Neural progenitor cell (in vitro differentiated cells): ENCODE measurements at regions not wholly inside any gene's neighbourhood (a gene's known extent, or its start where the extent isn't known, plus 50 kb on each side); places are given as distances from the start of the nearest gene placed in this dataset.
"Not testable (repeated sequence)": the region's sequence is repeated elsewhere in the genome, so short reads cannot be mapped to it uniquely, and the experiment has no call there.

Experiments used
- DNase-seq: peaks from one replicate; pipeline ENCODE4 v3.0.0-alpha.2; 2016; ENCODE audit warnings: low spot score
- H2AFZ ChIP-seq: fragments of 200-600 bp; sonication (generic); replicated peaks from 2 replicates; pipeline ENCODE4 v1.6.1; 2016; ENCODE audit warnings: antibody characterized with exemption
- H3F3A ChIP-seq: fragments of 200-600 bp; sonication (generic); 2 replicates; pipeline ENCODE4 v1.6.1; 2016; ENCODE audit warnings: antibody characterized with exemption, low read depth
- H3K27ac ChIP-seq: fragments of 200-600 bp; sonication (generic); 2 replicates; pipeline ENCODE4 v1.5.1; 2016; ENCODE audit warnings: mild to moderate bottlenecking
- H3K27me3 ChIP-seq: fragments of 200-600 bp; sonication (generic); 2 replicates; pipeline ENCODE4 v1.6.1; 2016; ENCODE audit warnings: mild to moderate bottlenecking, moderate library complexity
- H3K36me3 ChIP-seq: fragments of 200-600 bp; sonication (generic); 2 replicates; pipeline ENCODE4 v1.5.1; 2016
- H3K4me1 ChIP-seq: fragments of 200-600 bp; sonication (generic); 2 replicates; pipeline ENCODE4 v1.6.1; 2016; ENCODE audit warnings: mixed run types
- H3K4me2 ChIP-seq: fragments of 200-600 bp; sonication (generic); 2 replicates; pipeline ENCODE4 v1.6.1; 2016
- H3K4me3 ChIP-seq: fragments of 200-600 bp; sonication (generic); 2 replicates; pipeline ENCODE4 v1.5.1; 2016
- H3K79me2 ChIP-seq: fragments of 200-600 bp; sonication (generic); 2 replicates; pipeline ENCODE4 v1.6.1; 2016; ENCODE audit warnings: low read depth
- H3K9ac ChIP-seq: fragments of 200-600 bp; sonication (generic); 2 replicates; pipeline ENCODE4 v1.6.1; 2016
- H3K9me3 ChIP-seq: fragments of 200-600 bp; sonication (generic); 2 replicates; pipeline ENCODE4 v1.5.1; 2016; ENCODE audit warnings: low read depth
- H4K20me1 ChIP-seq: fragments of 200-600 bp; sonication (generic); 2 replicates; pipeline ENCODE4 v1.6.1; 2016; ENCODE audit warnings: low read depth
- H3K27ac Mint-ChIP-seq: 3 replicates; pipeline ENCODE4 v1.8.0; 2021; ENCODE audit warnings: mixed read lengths
- H3K27me3 Mint-ChIP-seq: 2 replicates; pipeline ENCODE4 v1.8.0; 2022; ENCODE audit warnings: low read depth, mild to moderate bottlenecking, inconsistent platforms, moderate library complexity, mixed read lengths; ENCODE audit not compliant: insufficient read depth
- H3K36me3 Mint-ChIP-seq: 3 replicates; pipeline ENCODE4 v1.8.0; 2021; ENCODE audit warnings: mixed read lengths
- H3K4me1 Mint-ChIP-seq: 3 replicates; pipeline ENCODE4 v1.8.0; 2021; ENCODE audit warnings: mixed read lengths
- H3K4me3 Mint-ChIP-seq: 3 replicates; pipeline ENCODE4 v1.8.0; 2021; ENCODE audit warnings: mild to moderate bottlenecking, moderate library complexity, mixed read lengths
- H3K9me3 Mint-ChIP-seq: 3 replicates; pipeline ENCODE4 v1.8.0; 2020; ENCODE audit warnings: mixed read lengths
- CTCF ChIP-seq: fragments of 200-600 bp; sonication (generic); IDR thresholded peaks from 2 replicates; pipeline ENCODE4 v1.5.1; 2017; ENCODE audit warnings: antibody characterized with exemption, mild to moderate bottlenecking
- EZH2 ChIP-seq: fragments of 200-600 bp; sonication (generic); IDR thresholded peaks from 2 replicates; pipeline ENCODE4 v1.6.1; 2017; ENCODE audit warnings: antibody characterized with exemption, mild to moderate bottlenecking, moderate library complexity
- EZH2phosphoT487 ChIP-seq: fragments of 200-600 bp; sonication (generic); IDR thresholded peaks from 2 replicates; pipeline ENCODE4 v1.6.1; 2017; ENCODE audit warnings: antibody characterized with exemption

- no peaks in the 10 kb centered on the region for H3K27me3 ChIP-seq
- no peak for DNase-seq
- no peak overlapping the region for H3K27ac ChIP-seq
- H3K4me3 ChIP-seq = no peak overlapping the region
- no peaks in the 10 kb centered on the region for H3K4me1 Mint-ChIP-seq
- TF ChIP-seq CTCF = no peak
- TF ChIP-seq EZH2phosphoT487 = no peak
- no peak for TF ChIP-seq EZH2
- no peaks in the 10 kb centered on the region for H4K20me1 ChIP-seq
- H3K4me2 ChIP-seq = no peak overlapping the region
- H3K27ac Mint-ChIP-seq = no peak overlapping the region
- no peaks in the 10 kb centered on the region for H3K36me3 ChIP-seq
- no peak overlapping the region for H3K9ac ChIP-seq
- H3F3A ChIP-seq = no peaks in the 10 kb centered on the region
- no peaks in the 10 kb centered on the region for H3K9me3 Mint-ChIP-seq
- no peaks in the 10 kb centered on the region for H3K9me3 ChIP-seq
- no peaks in the 10 kb centered on the region for H3K36me3 Mint-ChIP-seq
- peaks cover 4% of the 10 kb centered on the region for H3K27me3 Mint-ChIP-seq
- no peaks in the 10 kb centered on the region for H3K4me1 ChIP-seq
- H3K4me3 Mint-ChIP-seq = no peak overlapping the region
- H3K79me2 ChIP-seq = no peaks in the 10 kb centered on the region
- no peak overlapping the region for H2AFZ ChIP-seq
Observed at GRCh38 chr9:1882711-1883403, 132.3 kb upstream of the SMARCA2 start.

- Mint-ChIP-seq H3K4me1 (no peaks in the 10 kb centered on the region), H3K4me3 (no peak overlapping the region), H3K9me3 (no peaks in the 10 kb centered on the region), H3K27ac (no peak overlapping the region), H3K27me3 (no peaks in the 10 kb centered on the region), H3K36me3 (no peaks in the 10 kb centered on the region)
- no peak overlapping the region for H3K27ac ChIP-seq
- TF ChIP-seq EZH2 (no peak), EZH2phosphoT487 (no peak), CTCF (no peak)
- no peak overlapping the region for H2AFZ ChIP-seq
- no peak for DNase-seq
- no peak overlapping the region for H3K9ac ChIP-seq
- H3K27me3 ChIP-seq = no peaks in the 10 kb centered on the region
- H3K9me3 ChIP-seq = no peaks in the 10 kb centered on the region
- H3K4me3 ChIP-seq = no peak overlapping the region
- no peak overlapping the region for H3K4me2 ChIP-seq
- no peaks in the 10 kb centered on the region for H3K4me1 ChIP-seq
- H3K79me2 ChIP-seq = no peaks in the 10 kb centered on the region
- no peaks in the 10 kb centered on the region for H3K36me3 ChIP-seq
- H4K20me1 ChIP-seq = no peaks in the 10 kb centered on the region
- no peaks in the 10 kb centered on the region for H3F3A ChIP-seq
Observed at GRCh38 chr9:1890201-1890600, 124.9 kb upstream of the SMARCA2 start.

GRCh38 chr9:1890816-1891215, 124.3 kb upstream of the SMARCA2 start:
- Mint-ChIP-seq H3K27me3 (no peaks in the 10 kb centered on the region), H3K4me3 (no peak overlapping the region), H3K36me3 (no peaks in the 10 kb centered on the region), H3K27ac (no peak overlapping the region), H3K9me3 (no peaks in the 10 kb centered on the region), H3K4me1 (no peaks in the 10 kb centered on the region)
- Histone ChIP-seq H3K9ac (no peak overlapping the region), H3K4me1 (no peaks in the 10 kb centered on the region), H3K9me3 (no peaks in the 10 kb centered on the region), H2AFZ (no peak overlapping the region), H3K36me3 (no peaks in the 10 kb centered on the region), H4K20me1 (no peaks in the 10 kb centered on the region), H3K79me2 (no peaks in the 10 kb centered on the region), H3K27me3 (no peaks in the 10 kb centered on the region), H3K4me3 (no peak overlapping the region), H3K27ac (no peak overlapping the region), H3F3A (no peaks in the 10 kb centered on the region), H3K4me2 (no peak overlapping the region)
- TF ChIP-seq EZH2 (no peak), CTCF (no peak), EZH2phosphoT487 (no peak)
- DNase-seq = no peak

GRCh38 chr9:1903080-1903704, 112.0 kb upstream of the SMARCA2 start:
- H3K4me1 ChIP-seq, H3K79me2 ChIP-seq, H3K9ac ChIP-seq, H3K4me1 Mint-ChIP-seq, H3K27ac Mint-ChIP-seq, H3K27ac ChIP-seq, H4K20me1 ChIP-seq, H3K36me3 ChIP-seq, H3K4me2 ChIP-seq, H3K4me3 Mint-ChIP-seq, H3K36me3 Mint-ChIP-seq, H3K27me3 ChIP-seq, H3K27me3 Mint-ChIP-seq, H3K9me3 ChIP-seq, H3K4me3 ChIP-seq, H2AFZ ChIP-seq, H3F3A ChIP-seq, DNase-seq: not testable (repeated sequence)
- H3K9me3 Mint-ChIP-seq = peaks cover 26% of the 10 kb centered on the region
